ENCODE measurements at regions not wholly inside any gene's neighbourhood (a gene's known extent, or its start where the extent isn't known, plus 50 kb on each side); places are given as distances from the start of the nearest gene placed in this dataset.
"Not testable (repeated sequence)": the region's sequence is repeated elsewhere in the genome, so short reads cannot be mapped to it uniquely, and the experiment has no call there.

GRCh38 chr10:121355161-121355560 lies 243.1 kb downstream of the FGFR2 start:
- in situ Hi-C loops (cut with HindIII; ENCODE audit: low sequenced_read_pairs), result no loop called here

DNA sequence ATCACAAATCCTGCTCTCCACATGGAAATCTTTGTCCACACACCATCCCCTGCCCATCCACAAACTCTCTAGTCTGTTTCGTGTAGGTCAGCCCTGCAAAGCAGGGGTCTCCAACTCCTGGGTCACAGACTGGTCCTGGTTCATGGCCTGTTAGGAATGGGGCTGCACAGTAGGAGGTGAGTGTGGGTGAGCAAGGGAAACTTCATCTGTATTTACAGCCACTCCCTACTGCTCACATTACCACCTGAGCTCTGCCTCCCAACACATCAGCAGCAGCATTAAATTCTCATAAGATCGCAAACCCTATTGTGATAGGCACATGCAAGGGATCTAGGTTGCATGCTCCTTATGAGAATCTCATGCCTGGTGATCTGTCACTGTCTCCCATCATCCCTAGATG lies 242.1 kb downstream of the FGFR2 start:
- in situ Hi-C loops (cut with HindIII; ENCODE audit: low sequenced_read_pairs), result no loop called here

DNA sequence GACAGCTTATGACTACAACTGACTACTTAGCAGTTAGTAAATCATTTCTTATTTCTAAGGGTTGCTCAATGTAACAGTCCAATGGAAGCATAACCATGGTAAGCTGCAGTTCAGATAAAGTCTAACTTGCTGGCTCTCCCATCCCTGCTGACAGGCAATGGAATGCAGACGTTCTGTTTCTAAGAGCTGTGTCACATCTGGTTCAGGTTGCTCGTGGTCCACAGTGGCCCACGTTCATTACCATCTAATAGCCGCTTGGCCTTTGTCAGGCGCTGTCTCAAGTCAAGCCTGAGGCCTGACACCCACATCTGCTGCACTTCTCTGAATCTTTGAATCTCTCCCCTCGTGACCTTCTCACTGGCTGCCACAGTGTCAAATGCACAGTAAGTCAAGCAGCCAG lies 240.8 kb downstream of the FGFR2 start:
- in situ Hi-C loops (cut with HindIII; ENCODE audit: low sequenced_read_pairs), result no loop called here

DNA sequence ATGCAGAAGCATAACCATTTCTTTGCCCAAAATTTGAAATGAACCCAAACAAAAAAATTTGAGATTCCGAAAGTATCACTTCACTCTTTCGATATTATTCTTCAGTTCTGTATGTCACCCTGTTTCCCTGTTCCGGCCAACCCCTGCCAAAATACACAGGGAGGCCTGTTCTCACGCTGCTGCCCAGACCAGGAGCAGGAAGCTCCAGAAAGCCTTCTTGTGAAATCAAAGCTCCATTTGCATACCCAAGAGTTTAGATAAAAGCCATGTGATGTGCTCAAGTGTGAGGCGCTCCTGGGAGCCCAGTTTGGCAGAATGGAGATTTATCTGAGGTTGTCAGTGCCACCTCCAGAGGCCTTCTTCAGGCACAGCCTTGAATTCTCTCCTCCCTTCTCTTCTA lies 236.2 kb downstream of the FGFR2 start:
- in situ Hi-C loops (cut with HindIII; ENCODE audit: low sequenced_read_pairs), result no loop called here

DNA sequence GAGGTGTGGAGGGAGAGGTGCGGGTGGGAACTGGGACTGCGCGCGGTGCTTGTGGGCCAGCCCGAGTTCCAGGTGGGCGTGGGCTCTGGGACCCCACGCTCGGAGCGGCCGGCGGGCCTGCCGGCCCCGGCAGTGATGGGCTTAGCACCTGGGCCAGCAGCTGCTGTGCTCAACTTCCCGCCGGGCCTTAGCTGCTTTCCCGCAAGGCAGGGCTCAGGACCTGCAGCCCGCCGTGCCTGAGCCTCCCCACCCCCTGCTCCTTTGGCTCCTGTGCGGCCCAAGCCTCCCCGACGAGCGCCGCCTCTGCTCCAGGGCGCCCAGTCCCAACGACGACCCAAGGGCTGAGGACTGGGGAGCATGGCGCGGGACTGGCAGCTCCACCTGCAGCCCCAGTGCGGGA lies 232.7 kb downstream of the FGFR2 start:
- in situ Hi-C loops (cut with HindIII; ENCODE audit: low sequenced_read_pairs), result no loop called here

- in situ Hi-C loops (cut with HindIII; ENCODE audit: low sequenced_read_pairs), result no loop called here
Measured at GRCh38 chr10:121368347-121369025, 229.8 kb downstream of the FGFR2 start.

DNA sequence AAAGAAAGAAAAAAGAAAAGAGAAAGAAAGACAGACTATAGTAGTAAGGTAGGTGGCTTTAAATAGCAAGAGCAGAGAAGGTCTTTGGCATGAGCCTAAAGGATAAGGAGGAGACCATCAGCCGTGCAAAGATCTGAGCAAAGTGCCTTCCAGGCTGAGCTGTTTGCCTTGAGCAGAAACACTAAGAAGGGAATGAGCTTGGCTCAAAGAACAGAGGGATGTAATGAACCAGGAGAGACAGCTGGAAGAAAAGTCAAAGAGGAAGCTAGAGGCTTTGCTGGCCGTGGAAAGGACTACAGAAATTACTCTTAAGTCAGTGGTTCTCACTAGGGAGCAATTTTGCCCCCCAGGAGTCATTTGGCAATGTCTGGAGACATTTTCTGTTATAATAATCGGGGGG lies 228.6 kb downstream of the FGFR2 start:
- in situ Hi-C loops (cut with HindIII; ENCODE audit: low sequenced_read_pairs), result no loop called here

DNA sequence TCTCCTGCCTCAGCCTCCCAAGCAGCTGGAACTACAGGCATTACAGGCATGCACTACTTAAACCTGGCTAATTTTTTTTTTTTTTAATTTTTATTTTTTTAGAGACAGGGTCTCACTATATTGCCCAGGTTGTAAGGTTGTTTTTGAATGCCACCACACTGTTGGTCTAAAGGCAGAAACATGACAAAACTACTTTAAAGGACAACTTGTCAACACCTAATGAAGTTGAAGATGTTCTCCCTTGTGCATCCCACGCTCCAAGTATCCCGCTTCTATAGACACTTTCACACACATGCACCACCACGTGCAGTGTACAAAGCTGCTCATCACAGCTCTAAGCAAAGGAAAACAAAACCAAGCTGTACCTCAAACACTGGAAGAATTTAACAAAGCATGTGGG lies 226.4 kb downstream of the FGFR2 start:
- in situ Hi-C loops (cut with HindIII; ENCODE audit: low sequenced_read_pairs), result no loop called here

GRCh38 chr10:121373411-121373810 lies 224.8 kb downstream of the FGFR2 start:
- in situ Hi-C loops (cut with HindIII; ENCODE audit: low sequenced_read_pairs), result no loop called here

GRCh38 chr10:121374121-121374520 lies 224.1 kb downstream of the FGFR2 start:
- in situ Hi-C loops (cut with HindIII; ENCODE audit: low sequenced_read_pairs), result no loop called here

- in situ Hi-C loops (cut with HindIII; ENCODE audit: low sequenced_read_pairs), result no loop called here
Measured at GRCh38 chr10:121375172-121375571, 223.1 kb downstream of the FGFR2 start.

GRCh38 chr10:121378251-121378801 lies 219.9 kb downstream of the FGFR2 start:
- in situ Hi-C loops (cut with HindIII; ENCODE audit: low sequenced_read_pairs), result no loop called here

GRCh38 chr10:121379013-121379412 lies 219.2 kb downstream of the FGFR2 start:
- in situ Hi-C loops (cut with HindIII; ENCODE audit: low sequenced_read_pairs), result no loop called here

- in situ Hi-C loops (cut with HindIII; ENCODE audit: low sequenced_read_pairs), result no loop called here
Measured at GRCh38 chr10:121380211-121380610, 218.0 kb downstream of the FGFR2 start.

GRCh38 chr10:121382029-121382520 lies 216.2 kb downstream of the FGFR2 start:
- in situ Hi-C loops (cut with HindIII; ENCODE audit: low sequenced_read_pairs), result not testable (repeated sequence)

GRCh38 chr10:121385136-121385535 lies 213.1 kb downstream of the FGFR2 start:
- in situ Hi-C loops (cut with HindIII; ENCODE audit: low sequenced_read_pairs), result no loop called here

DNA sequence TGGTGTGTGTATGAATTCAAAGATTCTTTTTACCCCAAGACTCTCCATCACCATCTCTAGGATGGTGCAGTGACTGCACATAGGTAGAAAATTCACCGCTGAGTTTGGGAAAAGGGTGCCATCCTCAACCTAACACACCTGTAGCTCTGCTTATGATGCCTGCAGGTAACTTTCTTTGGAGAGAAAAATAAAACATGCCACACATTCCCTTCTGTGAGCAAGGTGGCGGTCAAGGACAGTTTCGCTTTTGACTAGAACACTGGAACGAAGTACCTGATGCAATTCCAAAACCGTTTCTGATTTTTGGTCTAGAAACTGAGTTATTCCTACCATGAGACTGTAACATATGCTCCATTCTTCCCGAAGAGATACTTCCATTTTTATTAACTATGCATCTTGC lies 205.6 kb downstream of the FGFR2 start:
- in situ Hi-C loops (cut with HindIII; ENCODE audit: low sequenced_read_pairs), result no loop called here

- in situ Hi-C loops (cut with HindIII; ENCODE audit: low sequenced_read_pairs), result no loop called here
Measured at GRCh38 chr10:121393522-121393921, 204.7 kb downstream of the FGFR2 start.

DNA sequence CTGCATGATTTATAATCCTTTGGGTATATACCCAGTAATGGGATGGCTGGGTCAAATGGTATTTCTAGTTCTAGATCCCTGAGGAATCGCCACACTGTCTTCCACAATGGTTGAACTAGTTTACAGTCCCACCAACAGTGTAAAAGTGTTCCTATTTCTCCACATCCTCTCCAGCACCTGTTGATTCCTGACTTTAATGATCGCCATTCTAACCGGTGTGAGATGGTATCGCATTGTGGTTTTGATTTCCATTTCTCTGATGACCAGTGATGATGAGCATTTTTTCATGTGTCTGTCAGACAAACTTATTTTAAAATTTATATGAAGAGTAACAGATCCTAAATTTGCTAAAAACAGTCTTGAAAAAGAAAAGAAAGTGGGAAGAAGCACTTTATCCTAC lies 197.7 kb downstream of the FGFR2 start:
- in situ Hi-C loops (cut with HindIII; ENCODE audit: low sequenced_read_pairs), result not testable (repeated sequence)

GRCh38 chr10:121403527-121403926 lies 194.7 kb downstream of the FGFR2 start:
- in situ Hi-C loops (cut with HindIII; ENCODE audit: low sequenced_read_pairs), result no loop called here

DNA sequence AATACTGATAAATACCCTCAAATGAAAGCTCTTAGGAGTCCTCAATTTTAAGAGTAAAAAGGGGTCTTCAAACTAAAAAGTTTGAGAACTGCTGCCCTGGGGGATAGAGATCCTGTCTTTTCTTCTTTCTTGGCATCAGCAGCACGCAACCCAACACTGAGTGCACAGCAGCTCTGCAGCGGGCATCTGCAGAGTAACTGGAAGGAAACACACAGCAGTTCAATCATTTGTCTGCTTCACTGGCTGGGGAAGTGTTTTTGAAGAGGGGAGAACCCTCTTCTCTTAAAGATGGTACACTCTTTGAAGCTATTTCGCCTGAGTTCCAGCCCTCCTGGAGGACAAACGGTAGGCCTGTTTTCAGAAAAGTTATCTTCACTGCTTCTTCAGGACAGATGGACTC lies 193.6 kb downstream of the FGFR2 start:
- in situ Hi-C loops (cut with HindIII; ENCODE audit: low sequenced_read_pairs), result no loop called here

GRCh38 chr10:121405096-121405495 lies 193.1 kb downstream of the FGFR2 start:
- in situ Hi-C loops (cut with HindIII; ENCODE audit: low sequenced_read_pairs), result no loop called here

- in situ Hi-C loops (cut with HindIII; ENCODE audit: low sequenced_read_pairs), result no loop called here
Measured at GRCh38 chr10:121405549-121405948, 192.7 kb downstream of the FGFR2 start.

Data from endothelial cell of hepatic sinusoid (primary cell).